ENCODE measurements at regions not wholly inside any gene's neighbourhood (a gene's known extent, or its start where the extent isn't known, plus 50 kb on each side); places are given as distances from the start of the nearest gene placed in this dataset.

DNA sequence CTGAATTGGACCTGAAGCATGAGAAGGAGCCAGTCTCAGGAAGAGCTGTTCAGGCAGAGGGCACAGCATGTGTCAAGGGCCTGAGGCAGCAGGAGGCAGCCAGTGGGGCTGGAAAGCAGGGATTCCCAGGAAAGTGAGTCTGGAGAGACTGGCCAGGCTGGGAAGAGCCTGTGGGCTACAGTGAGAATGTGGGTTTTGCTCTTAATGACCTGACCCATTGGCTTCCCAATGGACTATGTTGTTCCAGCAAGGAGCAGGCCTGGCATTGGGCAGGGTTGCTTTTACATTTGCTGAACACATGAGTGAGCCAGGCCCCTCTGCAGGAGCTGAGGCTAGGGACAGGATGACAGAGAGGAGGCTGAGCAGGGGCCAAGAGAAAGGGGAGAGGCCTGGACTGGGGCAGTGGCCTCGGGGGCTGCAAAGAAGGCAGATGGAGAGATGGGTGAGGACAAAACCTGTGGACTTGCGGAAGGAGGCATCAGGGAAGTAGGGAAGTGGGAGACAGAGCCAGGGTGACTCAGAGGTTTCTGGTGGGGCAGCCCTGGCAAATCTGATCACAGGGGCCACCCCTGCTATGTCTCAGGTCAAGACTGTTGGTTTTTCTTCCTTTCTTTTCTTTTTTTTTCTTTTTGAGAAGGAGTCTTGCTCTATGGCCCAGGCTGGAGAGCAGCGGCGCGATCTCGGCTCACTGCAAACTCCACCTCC is 65.9 kb upstream of the NEK6 start:
- no peak overlapping the region for H3K4me3 Mint-ChIP-seq (ENCODE audit: unreplicated experiment)
- no peak for DNase-seq (ENCODE audit: unreplicated experiment)
- BruUV-seq (replicated peaks): no TSS peak
- peaks cover 72% of the 10 kb centered on the region for H3K27me3 Mint-ChIP-seq (ENCODE audit: insufficient read depth, unreplicated experiment)
- CTCF ChIA-PET: no interaction called here
- intact Hi-C loops (cut with micrococcal nuclease): no loop called here
- no peaks in the 10 kb centered on the region for H3K36me3 Mint-ChIP-seq (ENCODE audit: insufficient read depth, unreplicated experiment)
- H3K4me1 Mint-ChIP-seq (ENCODE audit: insufficient read depth, unreplicated experiment): no peaks in the 10 kb centered on the region
- POLR2A ChIA-PET: no interaction called here
- no peak overlapping the region for H3K27ac Mint-ChIP-seq (ENCODE audit: low read depth, unreplicated experiment)
- peaks cover 11% of the 10 kb centered on the region for H3K9me3 Mint-ChIP-seq (ENCODE audit: unreplicated experiment)
- no peak for TF ChIP-seq CTCF (IDR thresholded peaks at IDR 0.05; ENCODE audit: unreplicated experiment)

DNA sequence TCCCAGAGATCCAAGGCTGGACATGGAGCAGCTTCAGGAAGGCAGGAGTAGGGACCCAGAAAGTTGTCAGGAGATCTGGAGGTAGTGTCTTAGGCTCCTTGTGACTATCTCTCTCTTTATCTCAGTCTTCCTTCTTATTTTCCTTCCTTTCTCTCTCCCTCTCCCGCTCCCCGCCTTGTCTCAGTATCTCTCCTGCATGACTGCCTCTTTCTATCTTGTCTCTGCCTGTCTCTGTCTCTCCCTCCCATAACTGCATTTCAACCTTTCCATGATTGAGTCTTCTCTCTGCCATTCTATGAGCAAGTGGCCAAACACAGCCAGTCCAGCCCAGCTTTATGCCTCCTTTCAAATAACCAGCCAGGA is 61.0 kb upstream of the NEK6 start:
- ChIA-PET POLR2A (interaction anchor here (0.6 kb wide), 1 partner anchor 13 kb away, joined by 4 read pairs; no protein-coding TSS in a partner anchor), CTCF (no interaction called here)
- Mint-ChIP-seq H3K27me3 (ENCODE audit: insufficient read depth, unreplicated experiment) (peaks cover 53% of the 10 kb centered on the region), H3K4me1 (ENCODE audit: insufficient read depth, unreplicated experiment) (no peaks in the 10 kb centered on the region), H3K36me3 (ENCODE audit: insufficient read depth, unreplicated experiment) (no peaks in the 10 kb centered on the region), H3K4me3 (ENCODE audit: unreplicated experiment) (no peak overlapping the region), H3K9me3 (ENCODE audit: unreplicated experiment) (peaks cover 15% of the 10 kb centered on the region), H3K27ac (ENCODE audit: low read depth, unreplicated experiment) (no peak overlapping the region)
- intact Hi-C loops (cut with micrococcal nuclease): no loop called here
- DNase-seq (ENCODE audit: unreplicated experiment): no peak
- TF ChIP-seq CTCF (IDR thresholded peaks at IDR 0.05; ENCODE audit: unreplicated experiment): no peak
- BruUV-seq (replicated peaks): no TSS peak

- H3K36me3 Mint-ChIP-seq (ENCODE audit: insufficient read depth, unreplicated experiment): no peaks in the 10 kb centered on the region
- H3K27me3 Mint-ChIP-seq (ENCODE audit: insufficient read depth, unreplicated experiment): peaks cover 46% of the 10 kb centered on the region
- intact Hi-C loops (cut with micrococcal nuclease): no loop called here
- POLR2A ChIA-PET: interaction anchor here (0.6 kb wide), 1 partner anchor 14 kb away, joined by 4 read pairs; no protein-coding TSS in a partner anchor
- CTCF ChIA-PET: interaction anchor here (0.7 kb wide), 1 partner anchor 486 kb away, joined by 3 read pairs; no protein-coding TSS in a partner anchor
- TF ChIP-seq CTCF (IDR thresholded peaks at IDR 0.05; ENCODE audit: unreplicated experiment): no peak
- BruUV-seq (replicated peaks): no TSS peak
- DNase-seq (ENCODE audit: unreplicated experiment): no peak
- no peak overlapping the region for H3K4me3 Mint-ChIP-seq (ENCODE audit: unreplicated experiment)
- H3K9me3 Mint-ChIP-seq (ENCODE audit: unreplicated experiment): peaks cover 15% of the 10 kb centered on the region
- H3K4me1 Mint-ChIP-seq (ENCODE audit: insufficient read depth, unreplicated experiment): no peaks in the 10 kb centered on the region
- no peak overlapping the region for H3K27ac Mint-ChIP-seq (ENCODE audit: low read depth, unreplicated experiment)
Observed at GRCh38 chr9:124197177-124198095, 60.3 kb upstream of the NEK6 start.

DNA sequence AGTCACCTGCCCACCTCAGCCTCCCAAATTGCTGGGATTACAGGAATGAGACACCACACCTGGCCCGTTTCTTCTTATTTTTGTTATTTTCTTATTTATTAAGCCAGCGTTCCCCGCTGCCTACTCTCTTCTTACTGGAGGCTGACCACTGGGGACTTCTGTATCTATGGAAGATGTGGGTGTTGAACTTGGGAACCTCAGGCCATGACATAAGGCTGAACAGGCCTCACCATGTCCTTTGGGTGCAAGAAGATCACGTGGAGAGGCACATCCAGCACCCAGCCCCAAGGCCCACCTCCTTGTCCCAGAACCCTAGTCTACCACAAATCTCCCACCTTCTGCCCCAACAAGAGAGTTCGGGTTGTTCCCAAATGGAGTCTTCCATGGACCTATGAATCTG is 59.4 kb upstream of the NEK6 start:
- Mint-ChIP-seq H3K27me3 (ENCODE audit: insufficient read depth, unreplicated experiment) (peaks cover 45% of the 10 kb centered on the region), H3K9me3 (ENCODE audit: unreplicated experiment) (peaks cover 15% of the 10 kb centered on the region), H3K4me1 (ENCODE audit: insufficient read depth, unreplicated experiment) (no peaks in the 10 kb centered on the region), H3K4me3 (ENCODE audit: unreplicated experiment) (no peak overlapping the region), H3K27ac (ENCODE audit: low read depth, unreplicated experiment) (no peak overlapping the region), H3K36me3 (ENCODE audit: insufficient read depth, unreplicated experiment) (no peaks in the 10 kb centered on the region)
- intact Hi-C loops (cut with micrococcal nuclease): no loop called here
- ChIA-PET CTCF (interaction anchor here (0.6 to 0.7 kb wide), 3 partner anchors 25 to 487 kb away, joined by 3 to 4 read pairs (median 3); no protein-coding TSS in a partner anchor), POLR2A (no interaction called here)
- no peak for DNase-seq (ENCODE audit: unreplicated experiment)
- no TSS peak for BruUV-seq (replicated peaks)
- TF ChIP-seq CTCF (IDR thresholded peaks at IDR 0.05; ENCODE audit: unreplicated experiment): no peak
